ENCODE measurements at regions not wholly inside any gene's neighbourhood (a gene's known extent, or its start where the extent isn't known, plus 50 kb on each side); places are given as distances from the start of the nearest gene placed in this dataset.
A peak's percentile ranks its signal among the peaks of the same experiment; 100 is the strongest.

GRCh38 chr5:60263346-60263745 lies 369.8 kb upstream of the PDE4D start:
- DNase-seq = no peak

GRCh38 chr5:60262576-60263295 lies 369.2 kb upstream of the PDE4D start:
- DNase-seq = no peak

- no peak for DNase-seq
Measured at GRCh38 chr5:60261732-60262131, 368.2 kb upstream of the PDE4D start.

- DNase-seq = no peak
Measured at GRCh38 chr5:60260658-60261057, 367.1 kb upstream of the PDE4D start.

GRCh38 chr5:60259730-60260129 lies 366.2 kb upstream of the PDE4D start:
- no peak for DNase-seq

- DNase-seq = peak in 1 of 56 donors; percentile 4
Measured at GRCh38 chr5:60257596-60258271, 364.2 kb upstream of the PDE4D start.

- no peak for DNase-seq
Measured at GRCh38 chr5:60256546-60256945, 363.0 kb upstream of the PDE4D start.

GRCh38 chr5:60248901-60249300 lies 355.4 kb upstream of the PDE4D start:
- DNase-seq = peak in 7 of 56 donors; percentile 0 to 20 (median 5)

- no peak for DNase-seq
Measured at GRCh38 chr5:60243713-60244112, 350.2 kb upstream of the PDE4D start.

- no peak for DNase-seq
Measured at GRCh38 chr5:60232036-60232795, 338.7 kb upstream of the PDE4D start.

GRCh38 chr5:60230456-60230855 lies 336.9 kb upstream of the PDE4D start:
- DNase-seq = no peak

GRCh38 chr5:60229691-60230185 lies 336.2 kb upstream of the PDE4D start:
- no peak for DNase-seq

GRCh38 chr5:60228676-60229075 lies 335.1 kb upstream of the PDE4D start:
- no peak for DNase-seq

- no peak for DNase-seq
Measured at GRCh38 chr5:60226128-60226527, 332.6 kb upstream of the PDE4D start.

GRCh38 chr5:60223342-60223741 lies 329.8 kb upstream of the PDE4D start:
- DNase-seq = no peak

- no peak for DNase-seq
Measured at GRCh38 chr5:60219921-60220320, 326.4 kb upstream of the PDE4D start.

- no peak for DNase-seq
Measured at GRCh38 chr5:60210810-60211209, 317.3 kb upstream of the PDE4D start.

- DNase-seq = no peak
Measured at GRCh38 chr5:60209146-60209840, 315.8 kb upstream of the PDE4D start.

- DNase-seq = no peak
Measured at GRCh38 chr5:60208716-60209115, 315.2 kb upstream of the PDE4D start.

- no peak for DNase-seq
Measured at GRCh38 chr5:60207040-60207439, 313.5 kb upstream of the PDE4D start.

- DNase-seq = no peak
Measured at GRCh38 chr5:60206234-60206633, 312.7 kb upstream of the PDE4D start.

- no peak for DNase-seq
Measured at GRCh38 chr5:60205071-60205470, 311.5 kb upstream of the PDE4D start.

All from amygdala (tissue), 56 donors.